HCT116 (cell line): ENCODE measurements at regions not wholly inside any gene's neighbourhood (a gene's known extent, or its start where the extent isn't known, plus 50 kb on each side); places are given as distances from the start of the nearest gene placed in this dataset.

Experiments
- ATAC-seq: fragments of 200-7000 bp; cut with Tn5 transposase; 2 replicates; pipeline ENCODE4 v1.9.1; 2020; ENCODE audit warnings: mild to moderate bottlenecking, moderate library complexity
- BruUV-seq: library from RNA; stranded (reverse); fragments of 400-500 nt; replicated peaks from 2 replicates; lab custom pipeline; 2021; lab: Mats Ljungman, UMichigan
- CTCF ChIA-PET: fragments of 300-600 bp; sonication (Branson Sonifier 250); formaldehyde crosslinking; loops from one replicate; lab custom pipeline; 2021; ENCODE audit warnings: antibody characterized with exemption; lab: Charles Lee
- POLR2A ChIA-PET: fragments of 300-600, 350-600 bp; sonication (Branson Sonifier 250); formaldehyde crosslinking; loops from one replicate; lab custom pipeline; 2021; ENCODE audit warnings: antibody characterized with exemption; lab: Charles Lee
- RAD21 ChIA-PET, 2 experiments: fragments of 300-600 bp; sonication (Branson Sonifier 250); formaldehyde crosslinking; loops; one replicate each; lab custom pipeline; 2023; ENCODE audit warnings: low total read pairs in 2 of 2; ENCODE audit not compliant: uncharacterized antibody in 2 of 2, unreplicated experiment in 2 of 2, low non-redundant PET in 1 of 2; lab: Charles Lee
- DNase-seq: peaks from one replicate; pipeline ENCODE4 v3.0.0-alpha.2; 2010; ENCODE audit warnings: low read depth, low spot score
- H2AFZ ChIP-seq: fragments of 200-600 bp; shearing (Covaris generic), sonication (generic); 2 replicates; pipeline ENCODE4 v1.6.1; 2017; ENCODE audit warnings: low read depth, mixed run types, mixed read lengths, antibody characterized with exemption, low read length; ENCODE audit not compliant: poor library complexity, severe bottlenecking
- H3K27ac ChIP-seq: 2 replicates; pipeline ENCODE4 v1.5.1; 2012; ENCODE audit warnings: low read depth, low read length
- H3K27me3 ChIP-seq: fragments of 200-600 bp; sonication (generic); 2 replicates; pipeline ENCODE4 v1.6.1; 2016; ENCODE audit warnings: mixed run types, low read length, mixed read lengths; ENCODE audit not compliant: insufficient read depth
- H3K36me3 ChIP-seq, 2 experiments: fragments of 200-500 bp in 1 of 2; fragments of 200-600 bp in 1 of 2; sonication (Bioruptor generic) in 1 of 2; sonication (generic) in 1 of 2; 2 replicates each; pipeline versions ENCODE4 v1.5.1 to v1.6.1; 2014 to 2016; ENCODE audit warnings: low read length in 2 of 2, inconsistent platforms in 1 of 2, mixed read lengths in 1 of 2, mixed run types in 1 of 2; ENCODE audit not compliant: insufficient read depth in 2 of 2, control insufficient read depth in 1 of 2
- H3K4me1 ChIP-seq, 2 experiments: fragments of 200-600 bp in 1 of 2; sonication (generic) in 1 of 2; 2 replicates each; pipeline versions ENCODE4 v1.5.1 to v1.6.1; 2012 to 2017; ENCODE audit warnings: low read length in 2 of 2, inconsistent platforms in 1 of 2, mild to moderate bottlenecking in 1 of 2, mixed read lengths in 1 of 2, mixed run types in 1 of 2, moderate library complexity in 1 of 2; ENCODE audit not compliant: insufficient read depth in 2 of 2, control insufficient read depth in 1 of 2
- H3K4me2 ChIP-seq: fragments of 200-600 bp; sonication (generic); 2 replicates; pipeline ENCODE4 v1.6.1; 2017; ENCODE audit warnings: mixed run types, low read length, mixed read lengths
- H3K4me3 ChIP-seq, 2 experiments: fragments of 200-600 bp in 1 of 2; sonication (generic) in 1 of 2; replicated peaks in 1 of 2; 2 replicates each; pipeline ENCODE4 v1.5.1; 2011 to 2016; ENCODE audit warnings: low read length in 2 of 2, control low read depth in 1 of 2, low read depth in 1 of 2, mild to moderate bottlenecking in 1 of 2, mixed read lengths in 1 of 2, mixed run types in 1 of 2
- H3K79me2 ChIP-seq: fragments of 200-600 bp; sonication (generic); 2 replicates; pipeline ENCODE4 v1.6.1; 2017; ENCODE audit warnings: mild to moderate bottlenecking, mixed run types, low read length, moderate library complexity, mixed read lengths; ENCODE audit not compliant: insufficient read depth
- H3K9ac ChIP-seq: fragments of 200-600 bp; sonication (generic); 2 replicates; pipeline ENCODE4 v1.6.1; 2016; ENCODE audit warnings: low read length, mixed read lengths
- H3K9me2 ChIP-seq: fragments of 200-600 bp; sonication (generic), shearing (Covaris generic); 2 replicates; pipeline ENCODE4 v1.6.1; 2017; ENCODE audit warnings: mixed run types, mild to moderate bottlenecking, moderate library complexity; ENCODE audit not compliant: insufficient read depth
- H3K9me3 ChIP-seq, 2 experiments: fragments of 200-500 bp in 1 of 2; fragments of 200-600 bp in 1 of 2; sonication (Bioruptor generic) in 1 of 2; sonication (generic) in 1 of 2; 2 replicates each; pipeline ENCODE4 v1.6.1; 2014 to 2017; ENCODE audit warnings: low read length in 2 of 2, mixed read lengths in 2 of 2, inconsistent platforms in 1 of 2, low read depth in 1 of 2, mild to moderate bottlenecking in 1 of 2, mixed run types in 1 of 2, moderate library complexity in 1 of 2; ENCODE audit not compliant: control insufficient read depth in 1 of 2, insufficient read depth in 1 of 2
- H4K20me1 ChIP-seq: fragments of 200-600 bp; sonication (generic), shearing (Covaris generic); 2 replicates; pipeline ENCODE4 v1.6.1; 2017; ENCODE audit warnings: mixed run types, mild to moderate bottlenecking, moderate library complexity; ENCODE audit not compliant: insufficient read depth
- ATF3 ChIP-seq: IDR thresholded peaks from 2 replicates; pipeline ENCODE4 v1.6.1; 2012
- CBX3 ChIP-seq: IDR thresholded peaks from 2 replicates; pipeline ENCODE4 v1.6.1; 2012; ENCODE audit warnings: low read depth
- CTCF ChIP-seq, 3 experiments: fragments of 200-600 bp in 1 of 3; sonication (generic) in 1 of 3; IDR thresholded peaks in 2 of 3; conservative IDR thresholded peaks in 1 of 3; 2 replicates each; pipeline ENCODE4 v1.5.1; 2012 to 2017; ENCODE audit warnings: low read depth in 2 of 3, low read length in 2 of 3, antibody characterized with exemption in 1 of 3, borderline replicate concordance in 1 of 3, control low read depth in 1 of 3, mild to moderate bottlenecking in 1 of 3, mixed read lengths in 1 of 3, mixed run types in 1 of 3, moderate library complexity in 1 of 3; ENCODE audit not compliant: insufficient read depth in 1 of 3
- EGR1 ChIP-seq: IDR thresholded peaks from 2 replicates; pipeline ENCODE4 v1.6.1; 2012; ENCODE audit warnings: low read depth
- ELF1 ChIP-seq: IDR thresholded peaks from 2 replicates; pipeline ENCODE4 v1.6.1; 2012; ENCODE audit warnings: low read depth, borderline replicate concordance
- EZH2 ChIP-seq: fragments of 200-600 bp; sonication (generic); IDR thresholded peaks from 2 replicates; pipeline ENCODE4 v1.6.1; 2017; ENCODE audit warnings: antibody characterized with exemption, mixed run types
- EZH2phosphoT487 ChIP-seq: fragments of 200-600 bp; IDR thresholded peaks from 2 replicates; pipeline ENCODE4 v1.6.1; 2018; ENCODE audit warnings: antibody characterized with exemption, borderline replicate concordance
- FOSL1 ChIP-seq: IDR thresholded peaks from 2 replicates; pipeline ENCODE4 v1.6.1; 2012; ENCODE audit warnings: low read depth
- MAX ChIP-seq: IDR thresholded peaks from 2 replicates; pipeline ENCODE4 v1.6.1; 2012
- RAD21 ChIP-seq: IDR thresholded peaks from 2 replicates; pipeline ENCODE4 v1.6.1; 2012; ENCODE audit warnings: low read depth, mild to moderate bottlenecking
- REST ChIP-seq: IDR thresholded peaks from 2 replicates; pipeline ENCODE4 v1.6.1; 2012; ENCODE audit warnings: low read depth
- SRF ChIP-seq: IDR thresholded peaks from 2 replicates; pipeline ENCODE4 v1.6.1; 2012; ENCODE audit warnings: low read depth
- TCF7L2 ChIP-seq: IDR thresholded peaks from 2 replicates; pipeline ENCODE4 v1.7.0; 2011; ENCODE audit warnings: borderline replicate concordance, inconsistent platforms; ENCODE audit not compliant: insufficient read depth, insufficient read length; ENCODE audit errors: extremely low read depth
- ZBTB33 ChIP-seq: IDR thresholded peaks from 2 replicates; pipeline ENCODE4 v1.6.1; 2011; ENCODE audit warnings: mild to moderate bottlenecking, low read length, moderate library complexity; ENCODE audit not compliant: insufficient replicate concordance; ENCODE audit errors: extremely low read depth
- ZNF274 ChIP-seq: fragments of 200-500 bp; sonication (Bioruptor generic); IDR thresholded peaks from 2 replicates; pipeline ENCODE4 v1.6.1; 2014; ENCODE audit warnings: mild to moderate bottlenecking, low read depth, low read length, inconsistent platforms
- intact Hi-C: fragments of 100-400 bp; cut with micrococcal nuclease; formaldehyde crosslinking; loops from 2 replicates; pipeline ENCODE4 v1.10.0; 2022

- POLR2A ChIA-PET = no interaction called here
- Histone ChIP-seq H3K9me2 (no peaks in the 10 kb centered on the region), H3K4me3 (no peak overlapping the region), H3K4me1 (peaks cover 17 to 20% of the 10 kb centered on the region in 2 experiments), H4K20me1 (no peaks in the 10 kb centered on the region), H3K27ac (no peak overlapping the region), H3K79me2 (no peaks in the 10 kb centered on the region), H3K9me3 (no peaks in the 10 kb centered on the region), H2AFZ (no peak overlapping the region), H3K9ac (no peak overlapping the region), H3K4me2 (no peak overlapping the region), H3K27me3 (no peaks in the 10 kb centered on the region), H3K36me3 (no peaks in the 10 kb centered on the region)
- intact Hi-C loops = no loop called here
- CTCF ChIA-PET = no interaction called here
- DNase-seq (no peak), ATAC-seq (no peak)
- TF ChIP-seq CBX3 (no peak), TCF7L2 (no peak), ELF1 (no peak), MAX (no peak), ZBTB33 (no peak), ZNF274 (no peak), FOSL1 (no peak), CTCF (IDR thresholded peaks at IDR 0.05 in 2 of 3, conservative IDR thresholded peaks at IDR 0.05 in 1 of 3; ENCODE audit: borderline replicate concordance in 1 of 3, insufficient read depth in 1 of 3, low read depth in 2 of 3, low read length in 2 of 3) (no peak), SRF (no peak), ATF3 (no peak), REST (no peak), RAD21 (no peak), EZH2 (no peak), EGR1 (no peak), EZH2phosphoT487 (no peak)
- BruUV-seq = no TSS peak
- RAD21 ChIA-PET = no interaction called here
These were observed 943.8 kb downstream of the NR2F1-AS1 start for GRCh38 chr5:92637247-92637646.
